HL-60 (cell line): ENCODE measurements at regions not wholly inside any gene's neighbourhood (a gene's known extent, or its start where the extent isn't known, plus 50 kb on each side); places are given as distances from the start of the nearest gene placed in this dataset.

Source experiments
- CTCF ChIP-seq: IDR thresholded peaks from one replicate; pipeline ENCODE4 v1.5.1; 2011; ENCODE audit warnings: low read length, control low read depth, inconsistent platforms; ENCODE audit not compliant: insufficient read depth
- REST ChIP-seq: IDR thresholded peaks from 2 replicates; pipeline ENCODE4 v1.6.1; 2012; ENCODE audit warnings: low read depth; ENCODE audit not compliant: insufficient replicate concordance

GRCh38 chr14:58920230-58920629 is 268.2 kb upstream of the DAAM1 start:
- TF ChIP-seq REST (no peak), CTCF (no peak)
